ENCODE measurements at regions not wholly inside any gene's neighbourhood (a gene's known extent, or its start where the extent isn't known, plus 50 kb on each side); places are given as distances from the start of the nearest gene placed in this dataset.

DNA sequence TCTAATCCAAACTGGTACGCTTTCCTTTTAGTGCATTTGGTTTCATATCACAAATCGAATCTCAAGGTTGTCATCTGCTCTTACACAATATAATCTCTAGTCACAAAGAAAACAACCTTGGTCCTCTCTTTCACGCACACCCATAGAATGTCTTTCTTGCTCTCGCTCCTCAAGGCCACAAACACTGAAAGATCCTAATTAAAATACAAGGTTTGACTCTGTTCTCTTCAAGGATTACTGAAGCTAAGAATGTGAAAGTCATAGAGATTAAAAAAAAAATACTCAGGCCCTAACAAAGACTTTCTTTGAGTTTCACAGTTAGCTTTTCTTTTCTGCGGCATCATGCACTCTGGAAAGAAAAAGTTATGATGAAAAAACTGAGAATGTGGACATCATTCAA lies 891.5 kb downstream of the EFNB2 start:
- no peak for DNase-seq

DNA sequence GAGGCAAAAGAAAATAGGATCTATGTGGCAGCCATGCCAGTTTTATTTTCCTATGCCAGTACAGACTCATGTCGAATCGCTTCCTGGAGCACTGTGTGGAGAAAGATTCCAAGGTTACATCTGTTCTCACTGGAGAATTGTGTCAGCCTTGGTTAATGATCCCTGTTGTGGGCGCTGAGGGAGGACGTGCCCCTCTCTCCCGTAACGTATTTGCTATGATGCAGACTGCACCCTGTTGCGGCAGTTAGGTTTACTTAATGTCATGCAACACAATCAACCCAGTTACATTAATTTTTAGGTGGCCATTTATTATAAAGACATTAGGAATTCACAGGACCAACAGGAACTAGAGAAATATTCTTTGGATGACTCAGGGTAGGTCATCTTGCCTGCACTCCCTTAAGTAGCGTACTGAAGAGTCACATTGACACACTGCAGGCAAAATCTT lies 892.9 kb downstream of the EFNB2 start:
- no peak for DNase-seq

DNA sequence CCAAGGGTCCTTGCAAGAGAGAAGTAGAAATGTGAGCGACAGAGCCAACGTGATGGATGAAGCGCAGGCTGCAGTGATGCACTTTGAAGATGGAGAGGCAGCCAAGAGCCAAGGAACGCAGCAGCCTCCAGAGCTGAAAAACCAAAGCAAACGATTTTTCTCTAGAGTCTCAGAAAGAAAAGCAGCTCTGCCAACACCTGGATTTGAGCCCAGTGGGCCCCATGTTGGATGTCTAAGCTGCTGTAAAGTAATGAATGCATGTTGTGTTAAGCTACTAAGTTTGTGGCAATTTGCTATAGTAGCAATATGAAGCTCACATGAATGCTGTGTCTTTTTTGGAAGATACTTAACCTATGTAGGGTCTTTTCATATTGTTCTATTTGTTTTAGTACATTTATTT lies 894.3 kb downstream of the EFNB2 start:
- DNase-seq = no peak

DNA sequence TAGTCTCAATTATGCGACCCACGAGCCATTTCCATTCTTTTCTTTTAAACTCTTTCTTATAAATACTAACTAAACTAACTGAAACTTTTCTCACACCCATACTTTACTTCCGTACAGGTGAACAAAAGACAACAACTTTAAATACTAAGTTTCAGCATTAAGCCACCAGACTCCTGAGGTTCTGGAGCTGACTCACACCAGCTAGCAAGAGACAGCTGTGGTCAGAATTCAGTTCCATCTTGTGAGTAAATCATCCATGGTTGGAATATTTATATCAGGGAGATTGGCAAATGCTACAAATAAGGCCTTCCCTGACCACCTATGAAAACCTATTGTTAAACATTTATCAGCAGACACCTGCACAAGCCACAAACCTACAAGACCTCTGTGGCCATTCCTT lies 897.0 kb downstream of the EFNB2 start:
- no peak for DNase-seq

DNA sequence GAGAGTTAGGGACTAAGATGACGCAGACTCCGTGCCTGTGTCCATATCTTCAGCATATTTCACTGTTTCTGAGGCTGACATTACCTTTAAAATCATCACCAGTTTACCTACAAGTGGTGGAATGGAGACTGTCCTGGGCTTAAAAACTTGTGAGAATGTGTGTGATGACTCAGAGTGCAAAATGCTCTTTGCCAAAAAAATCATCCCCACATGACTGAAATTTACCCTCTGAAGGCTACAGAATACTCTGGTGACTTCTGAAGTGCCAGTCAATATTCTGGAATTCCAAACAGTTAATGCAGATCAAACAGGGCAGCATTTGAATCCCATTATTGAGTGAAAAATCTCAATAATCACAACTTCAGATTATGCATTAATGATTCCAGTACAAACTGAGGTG lies 901.4 kb downstream of the EFNB2 start:
- DNase-seq = no peak

DNA sequence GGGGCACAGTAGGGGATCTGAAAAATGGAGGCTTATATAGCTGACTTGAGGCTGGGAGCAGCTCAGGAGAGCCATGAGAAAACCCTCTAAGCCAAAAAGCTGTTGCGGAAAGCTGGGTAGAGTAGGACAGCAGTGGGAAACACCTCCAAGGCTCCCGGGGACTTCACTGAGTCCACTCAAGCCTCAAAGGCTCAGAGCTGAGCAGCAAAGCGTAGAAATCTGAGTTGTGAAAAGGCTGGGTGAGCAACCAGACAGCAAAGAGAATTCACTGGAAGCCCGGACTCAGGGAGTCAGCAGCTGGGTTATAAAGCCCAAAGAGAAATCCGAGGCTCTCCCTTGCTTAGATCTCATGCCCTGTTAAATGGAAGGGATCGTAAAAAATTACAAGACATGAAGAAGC lies 905.0 kb downstream of the EFNB2 start:
- DNase-seq = no peak

DNA sequence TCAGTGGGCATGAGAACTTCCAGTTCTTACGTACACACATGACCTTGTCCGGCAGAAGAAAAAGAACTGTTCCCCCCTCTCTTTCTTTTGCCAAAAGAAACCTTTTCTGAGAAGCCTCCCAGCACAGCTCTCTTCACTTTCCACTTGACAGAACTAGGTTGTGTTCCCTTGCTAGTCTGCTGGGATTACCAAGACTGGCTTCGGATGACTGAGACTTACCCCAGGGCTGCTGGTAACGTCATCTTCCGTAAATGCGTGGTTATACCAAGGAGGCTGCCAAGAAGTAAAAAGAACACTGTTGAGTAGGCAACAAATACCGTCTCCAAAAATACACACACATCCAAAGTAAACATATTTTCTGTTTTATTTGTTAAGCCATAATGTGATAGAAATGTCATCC lies 908.2 kb downstream of the EFNB2 start:
- no peak for DNase-seq

DNA sequence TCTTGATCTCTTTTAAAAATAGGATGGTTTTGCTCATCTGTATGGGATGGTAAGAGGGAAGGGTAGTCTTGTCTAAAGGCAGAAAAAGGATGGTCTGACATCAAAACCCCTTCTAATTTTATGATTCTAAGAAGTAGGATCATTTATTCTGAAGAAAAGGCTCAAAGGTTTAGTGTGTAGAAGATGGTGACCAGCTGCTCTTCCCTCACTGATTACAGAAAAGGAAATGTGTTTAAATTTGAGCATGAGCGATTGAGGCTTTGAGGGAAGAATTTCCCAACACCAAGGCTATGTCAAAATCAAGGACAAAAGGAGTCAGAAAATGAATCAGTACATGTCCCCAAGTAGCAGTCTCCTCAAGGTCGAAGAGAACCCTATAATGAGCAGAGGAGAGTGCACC lies 909.8 kb downstream of the EFNB2 start:
- no peak for DNase-seq

DNA sequence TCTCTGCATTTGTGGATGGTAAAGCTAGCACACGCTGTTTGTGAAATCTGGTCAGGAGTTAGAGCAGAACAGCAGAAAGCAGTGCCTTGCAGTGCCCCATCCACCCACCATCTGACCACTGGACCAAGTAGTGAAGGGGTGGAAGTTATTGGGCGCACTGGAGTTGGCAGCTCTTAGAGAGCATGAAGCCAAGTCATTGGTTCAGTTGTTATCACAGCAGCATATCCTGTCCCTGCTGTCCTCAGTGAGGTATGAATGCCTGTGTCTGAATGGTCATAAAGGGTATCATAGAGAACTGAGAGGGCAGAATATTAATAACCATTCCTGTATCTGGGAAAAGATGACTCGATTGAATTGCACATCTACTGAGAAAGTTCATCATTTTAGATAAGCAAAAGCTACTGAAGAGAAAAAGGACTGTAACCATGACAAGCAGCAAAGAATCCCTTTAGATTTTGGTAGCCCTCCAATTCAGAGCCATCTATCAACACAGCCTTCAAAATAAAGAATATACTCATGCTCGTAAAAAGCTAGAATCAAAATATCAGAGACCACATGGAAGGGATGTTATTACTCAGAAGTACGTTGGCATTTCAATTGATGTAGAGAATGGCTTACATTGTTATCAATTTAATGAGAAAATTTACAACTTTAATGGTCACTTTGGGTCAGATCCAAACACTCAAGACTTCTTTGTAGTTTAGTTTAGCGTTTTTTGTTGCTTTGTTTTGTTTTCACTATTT lies 919.0 kb downstream of the EFNB2 start:
- DNase-seq = no peak

DNA sequence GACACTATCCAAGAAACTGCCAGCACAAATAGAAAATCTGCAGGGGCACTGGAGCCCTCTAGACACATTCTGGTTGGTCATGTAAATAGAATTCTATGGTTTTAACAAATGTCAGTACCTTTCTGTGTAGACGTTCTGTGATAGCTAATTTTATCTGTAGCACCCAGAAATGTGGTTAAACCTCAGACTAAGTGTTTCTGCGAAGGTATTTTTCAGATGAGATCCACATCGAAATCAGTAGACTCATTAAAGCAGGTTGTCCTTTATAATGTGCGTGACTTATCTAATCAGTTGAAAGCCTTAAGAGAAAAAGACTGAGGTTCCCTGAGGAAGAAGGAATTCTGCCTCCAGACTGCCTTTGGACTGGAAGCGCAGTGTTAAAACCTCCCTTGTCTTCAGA lies 922.9 kb downstream of the EFNB2 start:
- no peak for DNase-seq

DNA sequence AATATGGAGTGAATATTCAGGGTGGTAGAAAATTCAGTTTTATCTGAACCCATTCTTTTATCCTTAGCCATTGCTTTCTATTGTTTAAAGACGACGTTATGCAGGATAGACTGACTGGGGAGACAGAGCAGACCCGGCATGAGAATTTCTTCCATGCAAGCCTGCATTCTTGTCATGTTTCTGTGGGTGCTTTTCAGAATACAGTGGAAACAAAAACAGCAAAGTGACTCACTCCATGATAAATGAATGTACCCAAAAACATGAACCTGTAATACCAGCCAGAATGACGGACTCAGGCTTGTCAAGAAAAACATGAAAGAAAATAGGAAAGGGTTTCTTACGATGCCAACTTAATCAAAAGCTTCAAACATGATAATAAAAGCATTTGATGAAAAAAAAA lies 924.0 kb downstream of the EFNB2 start:
- DNase-seq = no peak

DNA sequence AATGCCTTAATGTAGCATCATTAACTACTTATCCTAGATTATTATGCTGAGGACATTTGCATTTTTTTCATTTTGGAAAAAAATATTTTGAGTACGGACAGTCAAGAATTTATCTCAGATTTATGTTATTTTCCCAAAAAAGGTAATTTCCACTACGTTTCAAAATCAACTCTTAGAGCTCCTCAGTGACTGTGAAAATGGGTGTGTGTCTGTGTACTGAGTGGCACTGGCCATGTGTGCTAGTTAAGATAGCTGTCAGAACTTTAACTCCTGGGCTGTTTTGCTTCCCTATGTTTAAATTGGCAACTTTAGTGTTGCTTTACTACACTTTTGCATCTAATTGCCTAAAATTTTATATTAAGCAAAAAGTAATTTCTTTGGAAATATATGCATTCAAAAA lies 927.4 kb downstream of the EFNB2 start:
- DNase-seq = no peak

DNA sequence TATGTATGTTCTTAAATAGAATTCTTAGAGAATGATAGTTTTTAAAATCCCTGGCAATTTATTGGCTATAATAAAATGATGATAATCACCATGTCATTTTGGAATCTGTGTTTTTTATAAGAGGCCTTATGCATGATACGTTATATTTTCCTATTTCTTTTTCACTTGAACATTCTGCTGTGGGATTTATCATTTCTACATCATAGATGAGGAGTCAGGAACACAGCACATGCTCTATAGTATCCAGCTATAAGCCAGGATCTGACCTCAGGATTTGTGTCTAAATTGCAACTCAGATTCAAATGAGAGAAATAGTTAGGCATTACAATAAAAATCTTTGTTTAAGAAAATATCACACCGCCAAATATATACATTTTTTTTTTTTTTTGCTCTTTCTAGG lies 928.0 kb downstream of the EFNB2 start:
- DNase-seq = no peak

DNA sequence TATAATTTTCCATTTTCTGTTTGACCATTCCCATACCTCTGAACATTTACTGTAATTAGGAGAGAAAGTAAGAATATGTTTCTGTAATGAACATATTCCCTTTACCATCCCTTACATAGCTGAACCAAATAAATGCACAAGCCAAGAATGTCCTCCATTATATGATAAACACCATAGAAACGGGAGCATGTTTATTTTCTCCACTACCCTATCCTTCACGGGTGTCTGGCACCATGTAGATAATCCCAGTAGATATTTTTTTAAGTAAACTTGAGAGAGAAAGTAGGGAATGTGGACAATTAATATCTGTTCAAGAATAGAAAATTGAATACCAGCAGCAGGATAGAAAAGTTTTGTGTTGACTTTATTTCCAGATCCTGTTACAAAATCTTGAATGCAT lies 928.4 kb downstream of the EFNB2 start:
- DNase-seq = no peak

DNA sequence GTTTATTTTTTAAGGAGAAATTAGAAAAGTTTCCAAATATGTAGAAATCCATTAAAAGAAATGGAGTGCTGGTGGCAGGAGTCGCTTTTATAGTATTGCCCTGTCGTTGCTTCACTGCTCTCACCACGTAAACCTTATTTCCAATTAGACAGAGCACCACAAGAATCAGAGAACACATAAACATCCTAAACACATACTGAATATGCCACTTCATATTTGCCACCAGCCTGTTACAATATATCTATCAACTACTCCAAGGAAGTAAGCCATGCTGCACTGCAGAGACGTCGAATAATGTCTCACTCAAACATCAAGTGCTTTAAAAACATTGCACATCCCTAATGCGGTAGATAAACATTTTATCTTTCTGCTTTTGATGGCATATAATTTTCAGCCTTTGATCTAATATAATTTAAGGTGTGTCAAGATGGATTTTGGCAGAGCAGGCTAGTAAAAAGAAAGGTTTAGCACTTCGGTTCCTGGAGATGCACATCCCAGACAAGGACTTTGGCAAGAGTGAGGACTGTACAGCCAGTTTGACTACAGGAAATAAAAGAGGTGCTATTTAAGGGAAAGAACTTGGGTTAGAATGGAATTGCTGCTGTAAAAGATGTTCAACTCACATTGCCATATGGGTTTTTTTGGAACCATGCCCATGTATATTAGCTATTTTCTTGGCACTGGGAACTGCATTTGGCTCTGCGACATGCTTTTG lies 932.3 kb downstream of the EFNB2 start:
- no peak for DNase-seq

DNA sequence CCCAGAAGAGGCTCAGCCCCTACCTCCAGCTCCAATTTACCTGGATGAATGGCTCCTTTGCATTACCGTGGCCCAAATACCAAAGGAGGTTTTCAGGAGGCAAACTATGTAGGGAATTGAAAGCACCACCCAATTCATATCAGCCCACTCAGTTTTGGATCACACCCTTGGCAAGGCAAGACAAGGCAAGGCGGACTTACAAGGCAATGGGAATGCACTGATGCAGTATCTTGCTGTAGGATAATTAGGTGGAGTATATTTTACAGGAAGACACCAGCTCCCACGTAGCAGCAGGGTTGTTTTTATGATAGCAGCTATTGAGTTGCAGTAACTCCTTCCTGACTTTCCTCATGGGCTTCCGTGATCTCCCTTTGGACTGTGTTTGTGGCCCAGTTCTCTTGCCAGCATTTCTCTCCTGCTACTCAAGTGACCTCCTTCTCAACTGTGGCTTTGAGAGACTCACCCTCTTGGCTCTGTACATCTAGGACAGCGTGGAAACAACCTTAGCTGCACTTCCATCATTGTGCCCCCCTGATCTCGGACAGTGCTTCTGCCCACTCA lies 935.9 kb downstream of the EFNB2 start:
- DNase-seq = no peak

DNA sequence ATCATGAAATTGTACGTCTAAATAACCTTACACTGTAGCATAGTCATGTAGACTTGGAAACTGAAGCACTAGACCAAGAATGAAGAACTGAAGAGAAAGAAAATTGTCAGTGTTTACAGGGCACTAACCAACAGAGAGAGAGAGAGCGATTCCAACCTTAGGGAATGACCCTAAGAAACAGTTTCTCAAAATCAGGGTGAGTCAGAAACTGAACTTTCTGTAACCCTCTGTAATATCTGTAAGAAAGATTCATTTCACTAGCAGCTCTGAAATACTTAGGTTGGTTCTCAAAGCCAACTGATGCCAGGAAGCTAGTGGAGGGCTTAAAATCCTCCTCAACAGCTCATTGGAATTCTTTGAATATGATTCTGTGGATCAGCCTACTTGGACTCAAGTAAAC lies 936.9 kb downstream of the EFNB2 start:
- no peak for DNase-seq

DNA sequence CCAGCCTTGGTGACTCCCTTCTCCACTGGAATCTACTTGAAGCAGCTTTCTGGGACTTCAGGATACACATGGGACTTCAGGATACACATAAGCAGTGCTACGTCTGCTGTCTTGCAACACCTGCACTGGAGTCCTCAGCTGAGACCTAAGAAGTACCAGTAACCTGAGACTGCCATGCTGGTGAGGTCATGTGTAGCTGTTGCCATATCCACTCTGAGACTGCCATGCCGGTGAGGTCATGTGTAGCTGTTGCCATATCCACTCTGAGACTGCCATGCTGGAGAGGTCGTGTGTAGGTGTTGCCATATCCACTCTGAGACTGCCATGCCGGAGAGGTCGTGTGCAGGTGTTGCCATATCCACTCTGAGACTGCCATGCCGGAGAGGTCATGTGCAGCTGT lies 937.9 kb downstream of the EFNB2 start:
- DNase-seq = no peak

DNA sequence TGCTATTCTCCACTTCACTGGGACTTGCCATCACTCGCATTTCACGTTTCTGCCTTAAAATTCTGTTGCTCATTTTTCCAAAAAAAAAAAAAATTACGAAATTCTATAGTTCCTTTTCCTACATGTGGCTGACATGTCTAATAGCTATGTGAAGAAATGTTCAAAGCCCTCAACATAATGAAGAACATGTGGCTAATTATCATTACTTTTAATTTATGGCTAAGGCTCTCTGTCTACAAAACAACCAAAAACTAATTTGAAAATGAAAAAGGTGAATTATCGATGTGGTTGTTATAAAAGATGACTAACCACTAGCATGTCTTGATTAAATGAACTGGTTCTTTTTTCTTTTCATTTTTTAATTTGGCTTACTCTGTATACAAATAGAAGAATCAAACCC lies 940.0 kb downstream of the EFNB2 start:
- DNase-seq = no peak

DNA sequence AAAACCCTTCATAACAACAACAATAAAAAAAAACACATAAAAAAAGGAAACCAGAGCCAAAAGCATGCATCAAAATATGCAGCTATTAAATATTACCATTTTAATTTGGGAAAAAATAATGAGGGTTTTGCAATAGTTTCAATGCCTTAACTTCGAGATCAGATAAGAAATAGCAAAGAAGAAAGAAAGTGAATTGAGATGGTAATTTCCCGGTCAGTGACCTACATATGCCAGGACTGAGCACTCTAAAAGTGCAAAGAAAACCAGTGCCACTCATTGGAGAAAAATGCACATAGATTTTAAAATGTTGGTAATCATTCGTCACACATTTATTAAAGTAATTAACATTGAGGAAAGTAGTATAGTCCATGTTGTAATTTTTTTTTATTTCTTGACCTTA lies 944.2 kb downstream of the EFNB2 start:
- DNase-seq = no peak

DNA sequence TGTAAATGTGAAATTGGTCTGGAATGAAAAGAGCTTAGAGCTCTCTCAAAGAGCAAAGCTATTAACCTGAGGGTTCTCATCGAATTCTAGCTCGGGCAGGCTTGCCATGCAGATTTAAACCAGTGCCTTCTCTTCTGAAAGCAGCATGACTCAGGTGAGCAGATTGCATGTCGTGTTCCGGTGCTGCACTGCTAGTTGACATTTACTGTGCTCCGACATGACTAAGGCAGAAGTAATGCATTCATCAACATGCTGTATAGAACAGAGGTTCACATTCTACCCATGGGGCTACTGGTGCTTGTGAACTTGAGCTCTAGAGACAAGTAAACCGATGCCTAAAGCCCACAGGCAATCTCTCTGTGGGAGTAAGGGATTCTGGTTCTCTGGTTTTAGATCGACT lies 947.7 kb downstream of the EFNB2 start:
- no peak for DNase-seq

DNA sequence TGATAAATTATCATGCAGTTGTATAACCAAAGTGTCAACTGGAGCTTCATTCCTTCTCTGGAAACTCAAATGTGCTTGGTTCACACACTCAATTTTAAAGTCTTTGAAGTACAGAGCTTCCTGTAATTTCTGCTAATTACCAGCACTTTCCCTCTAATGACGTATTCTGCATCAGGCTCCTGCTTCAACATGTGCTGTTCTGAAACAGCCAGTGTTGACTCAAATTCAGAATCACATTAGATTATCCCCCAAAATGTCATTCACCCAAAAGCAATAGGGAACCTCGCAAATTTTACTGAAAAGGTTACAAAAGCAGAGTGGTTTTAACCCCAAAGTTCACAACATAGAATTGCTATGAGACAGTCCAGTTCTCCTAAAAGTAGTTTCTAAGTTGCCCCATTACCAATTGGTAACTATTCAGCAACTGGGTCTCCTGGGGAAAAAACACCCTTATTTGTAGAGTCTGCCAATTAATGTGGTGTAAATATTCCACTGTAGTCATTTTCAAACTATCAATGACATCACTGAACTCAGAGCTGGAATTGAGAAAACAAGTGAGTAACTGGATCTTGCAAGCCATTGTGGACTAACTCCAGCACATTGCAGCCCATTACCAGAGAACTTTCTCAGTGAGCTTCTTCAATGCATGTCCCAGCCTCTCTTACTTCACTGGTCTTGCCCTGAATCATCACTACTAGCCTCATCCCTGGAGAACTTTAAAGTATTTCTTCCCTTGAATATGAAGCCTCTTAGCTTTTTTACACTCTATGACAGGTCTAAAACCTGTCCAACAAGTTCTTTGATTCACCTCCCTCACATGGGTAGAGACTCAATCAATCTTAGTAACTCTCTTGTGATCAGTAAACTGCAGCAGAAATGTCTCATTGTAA lies 955.4 kb downstream of the EFNB2 start:
- no peak for DNase-seq

DNA sequence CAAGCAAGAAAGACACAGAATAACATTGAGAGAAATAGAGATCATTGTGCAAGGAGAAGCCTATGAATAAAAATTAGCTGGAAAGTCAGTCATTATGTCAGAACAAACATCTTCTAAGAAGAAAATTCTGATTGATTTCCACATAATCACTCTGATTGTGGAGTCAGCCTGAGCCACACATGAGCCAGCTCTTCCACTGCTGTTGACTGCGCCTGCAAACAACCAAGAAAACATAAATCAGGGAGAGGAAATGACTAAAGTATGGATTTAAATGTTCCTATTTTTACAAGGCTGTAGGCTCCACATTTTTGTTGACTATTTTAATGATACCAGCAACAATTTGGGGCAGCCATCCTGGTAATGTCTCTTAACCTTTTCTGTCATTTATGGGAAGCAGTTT lies 962.3 kb downstream of the EFNB2 start:
- DNase-seq = no peak

DNA sequence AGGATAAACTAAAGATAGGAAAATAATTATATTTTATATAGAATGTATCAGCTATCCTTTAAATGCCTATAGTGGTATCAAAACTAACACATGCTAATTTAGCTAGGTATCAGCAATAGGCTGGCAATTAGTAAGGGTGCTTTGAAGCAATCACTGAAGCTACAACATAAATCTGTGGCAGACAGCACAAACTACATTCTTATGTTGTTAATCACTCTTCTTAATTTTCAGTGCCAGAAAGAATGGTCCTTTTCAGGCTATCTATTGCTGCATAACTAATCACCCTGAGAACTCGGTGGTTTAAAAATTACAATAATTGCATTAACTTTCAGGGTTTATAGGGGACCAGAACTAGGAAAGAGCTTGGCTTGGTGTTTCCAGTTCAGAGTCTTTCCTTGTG lies 963.1 kb downstream of the EFNB2 start:
- no peak for DNase-seq
